Brain microvascular endothelial cell (primary cell): ENCODE measurements at regions not wholly inside any gene's neighbourhood (a gene's known extent, or its start where the extent isn't known, plus 50 kb on each side); places are given as distances from the start of the nearest gene placed in this dataset.

Source experiments
- DNase-seq: peaks from one replicate; pipeline ENCODE4 v3.0.0-alpha.2; 2020
- H3K27ac ChIP-seq: fragments of 250-450 bp; sonication (Bioruptor Pico); 2 replicates; pipeline ENCODE4 v1.5.1; 2020; ENCODE audit warnings: mild to moderate bottlenecking, moderate library complexity
- H3K27me3 ChIP-seq: fragments of 250-450 bp; sonication (Bioruptor Pico); replicated peaks from 2 replicates; pipeline ENCODE4 v1.5.1; 2020; ENCODE audit warnings: mild to moderate bottlenecking
- H3K36me3 ChIP-seq: fragments of 250-450 bp; sonication (Bioruptor Pico); replicated peaks from 2 replicates; pipeline ENCODE4 v1.5.1; 2020; ENCODE audit warnings: mild to moderate bottlenecking
- H3K4me3 ChIP-seq: 2 replicates; pipeline ENCODE4 v1.5.1; 2011; ENCODE audit warnings: low read depth, mild to moderate bottlenecking, control low read depth, low read length, moderate library complexity
- CTCF ChIP-seq: IDR thresholded peaks from 2 replicates; pipeline ENCODE4 v1.5.1; 2011; ENCODE audit warnings: low read depth, mild to moderate bottlenecking, moderate library complexity, low read length, control low read depth, inconsistent platforms; ENCODE audit errors: missing control alignments
- in situ Hi-C: cut with HindIII; loops from 2 replicates; pipeline ENCODE4 v1.10.0; 2017; ENCODE audit warnings: low sequenced_read_pairs, low pct_ligation_motif_present

GRCh38 chr5:142500227-142500905 lies 175.5 kb upstream of the SPRY4 start:
- no peaks in the 10 kb centered on the region for H3K36me3 ChIP-seq
- no peak for DNase-seq
- H3K4me3 ChIP-seq, result no peak overlapping the region
- H3K27ac ChIP-seq, result no peak overlapping the region
- H3K27me3 ChIP-seq, result no peaks in the 10 kb centered on the region
- no peak for TF ChIP-seq CTCF
- in situ Hi-C loops, result no loop called here

GRCh38 chr5:142499591-142500226 lies 174.9 kb upstream of the SPRY4 start:
- no peak for TF ChIP-seq CTCF
- no peaks in the 10 kb centered on the region for H3K36me3 ChIP-seq
- H3K27ac ChIP-seq, result no peak overlapping the region
- no peak overlapping the region for H3K4me3 ChIP-seq
- no peak for DNase-seq
- in situ Hi-C loops, result no loop called here
- no peaks in the 10 kb centered on the region for H3K27me3 ChIP-seq

- H3K36me3 ChIP-seq, result no peaks in the 10 kb centered on the region
- no peak overlapping the region for H3K4me3 ChIP-seq
- DNase-seq, result no peak
- H3K27me3 ChIP-seq, result no peaks in the 10 kb centered on the region
- TF ChIP-seq CTCF, result no peak
- in situ Hi-C loops, result no loop called here
- H3K27ac ChIP-seq, result no peak overlapping the region
These were observed 173.5 kb upstream of the SPRY4 start for GRCh38 chr5:142498298-142498697.

GRCh38 chr5:142495531-142495930 lies 170.7 kb upstream of the SPRY4 start:
- DNase-seq, result no peak
- no peak for TF ChIP-seq CTCF

GRCh38 chr5:142493875-142494518 lies 169.2 kb upstream of the SPRY4 start:
- Histone ChIP-seq H3K36me3 (no peaks in the 10 kb centered on the region), H3K4me3 (no peak overlapping the region), H3K27me3 (no peaks in the 10 kb centered on the region), H3K27ac (no peak overlapping the region)
- DNase-seq, result no peak
- no peak for TF ChIP-seq CTCF
- in situ Hi-C loops, result loop anchor here (5.0 kb wide), 1 partner anchor 48 kb away; no protein-coding TSS in a partner anchor

More at GRCh38 chr5:142495531-142495930, 170.7 kb upstream of the SPRY4 start:
- in situ Hi-C loops, result no loop called here
- no peaks in the 10 kb centered on the region for H3K27me3 ChIP-seq
- no peak overlapping the region for H3K4me3 ChIP-seq
- H3K27ac ChIP-seq, result no peak overlapping the region
- H3K36me3 ChIP-seq, result no peaks in the 10 kb centered on the region
